NCI-H748 (cell line): ENCODE measurements at regions not wholly inside any gene's neighbourhood (a gene's known extent, or its start where the extent isn't known, plus 50 kb on each side); places are given as distances from the start of the nearest gene placed in this dataset.
A peak's percentile ranks its signal among the peaks of the same experiment; 100 is the strongest.

Experiments
- DNase-seq: peaks from one replicate; lab custom pipeline; 2025; ENCODE audit not compliant: unreplicated experiment; lab: John Stamatoyannopoulos, UW

DNA sequence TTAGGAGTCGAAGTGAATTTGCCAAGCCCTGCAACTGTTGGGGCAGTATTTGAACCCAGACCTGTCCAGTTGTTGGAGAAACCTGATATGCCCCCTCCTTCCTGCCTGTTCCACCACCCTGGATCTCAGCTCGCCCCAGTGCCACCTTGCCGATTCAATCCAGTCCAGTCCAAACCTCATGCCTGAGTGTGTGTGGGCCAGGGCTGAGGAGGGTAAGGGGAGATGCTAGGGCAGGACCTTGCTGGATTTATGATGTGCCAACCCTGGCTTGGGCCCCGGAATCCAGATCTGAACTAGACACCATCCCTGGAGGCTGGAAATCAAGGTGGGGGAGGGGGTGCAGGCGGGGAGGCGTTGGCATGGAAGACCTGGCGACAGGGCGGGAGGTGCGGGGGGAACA lies 98.9 kb upstream of the WNT4 start:
- no peak for DNase-seq

DNA sequence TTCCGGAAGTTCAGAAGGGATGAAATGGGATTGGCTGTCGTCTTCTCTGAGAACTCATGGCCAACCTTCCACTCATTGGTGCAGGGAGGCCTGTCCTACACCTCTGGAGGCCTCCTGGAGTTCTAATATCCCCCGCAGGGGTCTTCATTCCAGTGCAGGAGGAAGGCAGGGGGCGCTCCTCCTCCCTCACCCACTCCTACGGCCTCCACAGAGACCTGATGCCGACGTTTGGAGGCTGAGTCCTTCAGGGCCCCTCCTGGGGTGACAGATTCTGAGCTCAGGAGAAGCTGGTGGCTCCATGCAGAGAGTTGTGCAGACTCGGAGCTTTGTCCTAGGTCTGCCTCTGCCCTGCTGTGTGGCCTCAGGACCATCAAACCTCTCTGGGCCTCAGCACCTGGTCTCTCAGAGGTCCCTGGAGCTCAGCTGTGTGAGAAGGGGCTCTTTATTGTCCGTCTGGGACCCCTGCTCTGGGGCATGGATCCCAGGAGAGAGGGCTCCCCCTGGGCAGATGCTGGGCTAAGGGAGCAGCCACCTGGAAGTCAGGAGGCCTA lies 102.3 kb upstream of the WNT4 start:
- DNase-seq: no peak

- DNase-seq: no peak
These were observed 102.8 kb upstream of the WNT4 start for GRCh38 chr1:22245726-22246125.

DNA sequence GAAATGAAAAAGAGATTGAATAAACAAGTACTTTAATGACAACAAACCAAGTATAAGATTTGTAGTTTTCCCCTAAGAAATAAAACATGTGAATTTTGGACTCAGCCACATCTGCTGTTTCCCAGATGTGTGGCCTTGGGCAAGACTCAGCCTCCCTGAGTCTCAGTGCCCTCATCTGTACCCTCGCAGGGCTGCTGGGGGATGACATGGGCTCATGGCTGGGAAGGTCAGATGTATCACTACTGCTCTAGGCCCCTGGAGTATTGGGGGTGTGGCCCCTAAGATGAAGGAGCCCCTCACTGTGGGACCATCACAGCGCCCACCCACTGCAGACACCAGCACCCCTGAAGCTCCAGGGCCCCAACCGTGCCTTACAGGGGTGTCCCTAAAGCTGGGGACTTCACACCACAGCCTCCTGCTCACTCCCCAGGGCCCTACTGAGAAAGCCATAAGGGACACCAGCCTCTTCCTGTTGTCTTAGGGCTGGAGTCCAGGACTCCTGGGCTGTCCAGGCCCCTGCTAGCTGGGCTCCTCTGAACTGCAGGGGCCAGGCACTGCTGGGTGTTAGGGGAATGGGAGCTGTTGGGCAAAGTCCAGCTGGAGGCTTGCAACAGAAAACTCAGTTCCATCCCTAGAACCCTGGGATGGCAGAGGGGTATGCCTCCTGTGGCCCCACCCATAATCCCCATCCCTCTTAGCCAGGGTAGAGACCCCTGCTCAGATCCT lies 104.0 kb upstream of the WNT4 start:
- no peak for DNase-seq

- no peak for DNase-seq
These were observed 104.8 kb upstream of the WNT4 start for GRCh38 chr1:22247527-22248245.

GRCh38 chr1:22248746-22249145 lies 105.8 kb upstream of the WNT4 start:
- no peak for DNase-seq

- no peak for DNase-seq
These were observed 107.2 kb upstream of the WNT4 start for GRCh38 chr1:22249928-22250680.

GRCh38 chr1:22250724-22251123 lies 107.8 kb upstream of the WNT4 start:
- no peak for DNase-seq

- no peak for DNase-seq
These were observed 109.4 kb upstream of the WNT4 start for GRCh38 chr1:22252251-22252650.

GRCh38 chr1:22253012-22253790 lies 110.3 kb upstream of the WNT4 start:
- DNase-seq: no peak

DNA sequence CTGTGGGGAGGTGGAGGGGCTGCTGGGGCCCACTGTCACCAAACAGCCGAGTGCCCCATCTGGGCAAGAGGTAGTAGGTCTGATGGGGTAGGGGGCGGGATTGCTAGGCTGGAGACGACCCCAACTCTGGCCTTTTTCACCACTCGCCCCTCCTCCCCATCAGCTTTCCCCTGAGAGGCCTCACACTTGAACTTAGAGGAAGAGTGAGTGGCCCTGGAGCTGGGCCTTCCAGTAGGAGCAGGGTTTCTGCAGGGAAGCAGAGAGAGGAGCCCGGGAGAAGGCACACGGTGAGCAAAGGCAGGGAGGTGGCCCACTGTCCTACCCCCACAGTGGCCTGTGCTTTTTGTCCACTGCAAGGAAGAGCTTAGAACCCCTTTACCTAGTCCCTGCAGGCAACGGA lies 111.9 kb upstream of the WNT4 start:
- DNase-seq: no peak

DNA sequence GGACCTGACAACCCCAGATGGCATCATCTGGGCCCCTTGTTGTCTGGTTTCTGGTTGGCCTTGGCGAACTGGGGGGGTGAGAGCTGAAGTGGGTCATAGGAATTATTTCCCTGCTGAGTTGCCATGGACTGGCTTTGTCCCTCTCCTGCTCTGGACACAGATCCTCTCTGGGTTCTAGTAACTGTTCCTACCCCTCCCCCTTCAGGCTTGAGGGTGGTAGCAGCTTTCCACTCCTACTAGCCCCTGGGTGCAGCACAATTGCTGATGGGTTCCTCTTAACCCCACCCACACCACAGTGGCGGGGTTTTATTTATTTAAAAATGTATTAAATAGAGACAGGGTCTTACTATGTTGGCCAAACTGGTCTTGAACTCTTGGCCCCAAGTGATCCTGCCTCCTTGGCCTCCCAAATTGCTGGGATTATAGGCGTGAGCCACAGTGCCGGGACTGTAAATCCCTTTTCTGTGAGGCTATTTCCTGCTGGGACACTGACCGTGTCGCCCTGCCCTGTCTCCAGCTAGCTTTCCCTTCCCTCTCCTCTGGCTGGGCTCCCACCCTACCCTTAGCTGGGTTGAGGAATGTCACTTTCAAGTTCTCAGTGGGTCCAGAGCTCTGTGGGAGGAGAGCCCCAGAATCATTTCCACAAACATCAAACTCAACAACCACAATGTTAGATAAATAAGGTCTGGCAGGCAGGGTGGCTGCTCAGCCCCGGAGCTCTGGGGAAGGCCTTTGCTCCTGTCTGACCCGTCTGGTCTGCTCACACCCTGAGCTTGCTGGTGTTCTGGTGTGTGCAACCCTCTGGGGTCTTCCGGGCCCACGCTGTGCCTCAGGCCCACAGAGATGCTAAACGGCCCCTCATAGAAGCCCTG lies 112.7 kb upstream of the WNT4 start:
- DNase-seq: no peak

- DNase-seq: no peak
These were observed 113.3 kb upstream of the WNT4 start for GRCh38 chr1:22256213-22256512.

GRCh38 chr1:22257290-22258275 lies 114.7 kb upstream of the WNT4 start:
- DNase-seq: peak; percentile 78

DNA sequence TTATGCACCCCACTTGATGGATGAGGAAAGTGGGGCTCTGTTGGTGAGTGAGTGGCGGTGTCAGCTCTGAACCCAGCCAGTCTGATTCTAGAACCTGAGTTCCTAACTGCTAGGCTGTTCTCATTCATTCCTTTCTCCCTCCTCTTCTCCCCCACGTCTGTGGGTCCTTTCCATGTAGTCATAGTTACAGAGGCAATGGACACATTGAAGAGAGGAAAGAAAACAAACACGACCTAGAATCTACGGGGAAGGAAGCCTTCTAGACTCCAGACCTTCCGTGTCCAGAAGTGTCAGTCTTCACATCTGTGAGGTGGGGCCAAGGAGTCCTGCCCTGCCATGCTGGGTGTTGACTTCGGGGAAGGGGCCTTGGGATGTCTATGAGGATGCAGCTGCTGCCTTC lies 115.8 kb upstream of the WNT4 start:
- DNase-seq: no peak

GRCh38 chr1:22259551-22260282 lies 116.8 kb upstream of the WNT4 start:
- peak; percentile 84 for DNase-seq

- no peak for DNase-seq
These were observed 118.0 kb upstream of the WNT4 start for GRCh38 chr1:22260860-22261432.

- no peak for DNase-seq
These were observed 118.7 kb upstream of the WNT4 start for GRCh38 chr1:22261580-22261979.
